Neuronal stem cell (in vitro differentiated cells): ENCODE measurements at regions not wholly inside any gene's neighbourhood (a gene's known extent, or its start where the extent isn't known, plus 50 kb on each side); places are given as distances from the start of the nearest gene placed in this dataset.
"Not testable (repeated sequence)": the region's sequence is repeated elsewhere in the genome, so short reads cannot be mapped to it uniquely, and the experiment has no call there.

Experiments
- DNase-seq: peaks from one replicate; pipeline ENCODE4 v3.0.0-alpha.2; 2013; ENCODE audit warnings: low spot score
- H2AFZ ChIP-seq: one replicate; pipeline ENCODE4 v1.6.1; 2013; ENCODE audit warnings: mild to moderate bottlenecking, low read length, inconsistent platforms
- H2AK5ac ChIP-seq: 2 replicates; pipeline ENCODE4 v1.6.1; 2013; ENCODE audit warnings: low read depth, mild to moderate bottlenecking, inconsistent platforms, low read length, moderate library complexity, mixed read lengths
- H2BK120ac ChIP-seq: 2 replicates; pipeline ENCODE4 v1.6.1; 2013; ENCODE audit warnings: low read depth, mild to moderate bottlenecking, inconsistent platforms, low read length, moderate library complexity, mixed read lengths
- H2BK12ac ChIP-seq: one replicate; pipeline ENCODE4 v1.6.1; 2013; ENCODE audit warnings: low read length, inconsistent platforms
- H2BK15ac ChIP-seq: 2 replicates; pipeline ENCODE4 v1.6.1; 2013; ENCODE audit warnings: mild to moderate bottlenecking, low read length, inconsistent platforms, mixed read lengths
- H2BK5ac ChIP-seq: one replicate; pipeline ENCODE4 v1.6.1; 2013; ENCODE audit warnings: inconsistent platforms, mild to moderate bottlenecking, low read length, moderate library complexity
- H3K14ac ChIP-seq: one replicate; pipeline ENCODE4 v1.6.1; 2013; ENCODE audit warnings: low read length, inconsistent platforms
- H3K18ac ChIP-seq: 2 replicates; pipeline ENCODE4 v1.6.1; 2013; ENCODE audit warnings: low read length, inconsistent platforms
- H3K23ac ChIP-seq: 2 replicates; pipeline ENCODE4 v1.6.1; 2013; ENCODE audit warnings: low read depth, mild to moderate bottlenecking, mixed read lengths, low read length, inconsistent platforms; ENCODE audit not compliant: poor library complexity
- H3K27ac ChIP-seq: replicated peaks from 3 replicates; pipeline ENCODE4 v1.5.1; 2013; ENCODE audit warnings: low read length, inconsistent platforms
- H3K27me3 ChIP-seq, 3 experiments: 2 replicates each; pipeline ENCODE4 v1.6.1; 2013; ENCODE audit warnings: low read length in 3 of 3, mild to moderate bottlenecking in 2 of 3, inconsistent platforms in 1 of 3, low read depth in 1 of 3, mixed read lengths in 1 of 3, moderate library complexity in 1 of 3; ENCODE audit not compliant: control insufficient read depth in 3 of 3, insufficient read depth in 3 of 3
- H3K36me3 ChIP-seq, 2 donors: replicated peaks in 1 of 2; 2 replicates each; pipeline ENCODE4 v1.6.1; 2013; ENCODE audit warnings: low read length in 2 of 2; ENCODE audit not compliant: control insufficient read depth in 2 of 2, insufficient read depth in 2 of 2
- H3K4ac ChIP-seq: 2 replicates; pipeline ENCODE4 v1.6.1; 2013; ENCODE audit warnings: inconsistent platforms, mild to moderate bottlenecking, low read length, moderate library complexity
- H3K4me1 ChIP-seq, 2 donors: 1 replicate in 1 of 2; 2 replicates in 1 of 2; pipeline ENCODE4 v1.6.1; 2013; ENCODE audit warnings: low read length in 2 of 2, low read depth in 1 of 2; ENCODE audit not compliant: control insufficient read depth in 2 of 2, insufficient read depth in 1 of 2
- H3K4me2 ChIP-seq: one replicate; pipeline ENCODE4 v1.6.1; 2013; ENCODE audit warnings: mild to moderate bottlenecking, low read length, inconsistent platforms; ENCODE audit not compliant: insufficient read depth, poor library complexity, severe bottlenecking
- H3K4me3 ChIP-seq, 2 donors: 2 replicates each; pipeline ENCODE4 v1.5.1; 2013; ENCODE audit warnings: low read length in 2 of 2, mild to moderate bottlenecking in 2 of 2, inconsistent platforms in 1 of 2, moderate library complexity in 1 of 2
- H3K79me1 ChIP-seq: one replicate; pipeline ENCODE4 v1.6.1; 2013; ENCODE audit warnings: low read depth, mild to moderate bottlenecking, inconsistent platforms, low read length, moderate library complexity
- H3K9ac ChIP-seq: one replicate; pipeline ENCODE4 v1.6.1; 2013; ENCODE audit warnings: mild to moderate bottlenecking, low read depth, low read length, inconsistent platforms; ENCODE audit not compliant: poor library complexity
- H3K9me3 ChIP-seq, 2 donors: replicated peaks in 1 of 2; 2 replicates each; pipeline versions ENCODE3 to v1.6.1; 2013; ENCODE audit warnings: low read length in 2 of 2, mild to moderate bottlenecking in 2 of 2, inconsistent platforms in 1 of 2, low read depth in 1 of 2, mixed read lengths in 1 of 2, moderate library complexity in 1 of 2; ENCODE audit not compliant: control insufficient read depth in 2 of 2, insufficient read depth in 1 of 2
- H4K8ac ChIP-seq: one replicate; pipeline ENCODE4 v1.6.1; 2013; ENCODE audit warnings: low read depth, mild to moderate bottlenecking, inconsistent platforms, low read length, moderate library complexity
- H4K91ac ChIP-seq: one replicate; pipeline ENCODE4 v1.6.1; 2013; ENCODE audit warnings: low read length, low read depth, mild to moderate bottlenecking, inconsistent platforms; ENCODE audit not compliant: poor library complexity
- WGBS, 2 donors: extraction: QIAGEN DNeasy Blood & Tissue Kit; methylation state at CpG; one replicate each; pipeline ENCODE4 v1.1.7; 2013; ENCODE audit warnings: missing lambda C conversion rate in 2 of 2, mixed read lengths in 1 of 2; ENCODE audit not compliant: insufficient read length in 2 of 2, insufficient replicate concordance in 1 of 2; ENCODE audit errors: extremely low coverage in 2 of 2; 5-methylcytosine and 5-hydroxymethylcytosine counted together

DNA sequence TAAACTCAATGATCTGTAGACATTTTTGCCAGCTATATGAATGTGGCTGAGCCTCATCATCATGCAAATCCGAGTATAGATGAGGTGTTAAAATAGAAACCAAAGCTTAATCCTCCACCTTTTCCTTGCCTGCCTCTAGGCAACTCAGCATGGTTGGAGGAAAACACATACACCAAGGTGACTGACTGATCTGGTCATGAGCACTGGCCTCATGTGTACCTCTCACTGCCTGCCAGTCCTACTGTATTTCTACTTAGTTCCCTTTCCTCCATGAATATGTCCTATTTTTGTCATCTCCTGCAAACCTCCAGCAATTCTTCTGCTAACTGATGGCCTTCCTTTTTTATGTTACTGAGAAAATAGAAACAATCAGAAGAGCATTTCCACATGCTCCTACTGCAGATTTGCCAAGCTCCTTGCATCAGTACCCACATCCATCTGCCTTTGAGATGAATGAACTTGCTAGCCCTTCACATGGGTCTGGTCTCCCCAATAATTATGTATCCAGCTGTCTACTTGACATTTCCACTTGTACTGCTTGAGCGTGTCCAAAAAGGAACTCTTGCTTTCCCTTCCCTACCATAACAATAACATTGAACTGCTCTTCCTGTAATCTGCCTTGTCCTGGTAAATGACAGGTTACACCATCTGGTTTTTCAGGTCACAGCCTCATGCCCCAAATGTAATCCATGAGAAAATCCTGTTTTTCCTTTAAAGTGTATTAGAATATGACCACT lies 90.1 kb upstream of the GARIN1A start:
- H3K4me3 ChIP-seq, H3K4ac ChIP-seq, H2AFZ ChIP-seq, H3K9me3 ChIP-seq, H3K4me2 ChIP-seq, H3K23ac ChIP-seq, H2BK12ac ChIP-seq, H2BK120ac ChIP-seq, H3K4me1 ChIP-seq, H3K79me1 ChIP-seq, H3K18ac ChIP-seq, H2BK15ac ChIP-seq, DNase-seq, H3K27ac ChIP-seq, H2BK5ac ChIP-seq, H3K9ac ChIP-seq, H4K8ac ChIP-seq, H3K14ac ChIP-seq, H2AK5ac ChIP-seq, H4K91ac ChIP-seq, H3K27me3 ChIP-seq: not testable (repeated sequence)
- no CpG with 5 or more reads among the region's 2 CpGs for WGBS, 2 donors
- H3K36me3 ChIP-seq = peaks cover 0 to 57% of the 10 kb centered on the region in 2 donors

DNA sequence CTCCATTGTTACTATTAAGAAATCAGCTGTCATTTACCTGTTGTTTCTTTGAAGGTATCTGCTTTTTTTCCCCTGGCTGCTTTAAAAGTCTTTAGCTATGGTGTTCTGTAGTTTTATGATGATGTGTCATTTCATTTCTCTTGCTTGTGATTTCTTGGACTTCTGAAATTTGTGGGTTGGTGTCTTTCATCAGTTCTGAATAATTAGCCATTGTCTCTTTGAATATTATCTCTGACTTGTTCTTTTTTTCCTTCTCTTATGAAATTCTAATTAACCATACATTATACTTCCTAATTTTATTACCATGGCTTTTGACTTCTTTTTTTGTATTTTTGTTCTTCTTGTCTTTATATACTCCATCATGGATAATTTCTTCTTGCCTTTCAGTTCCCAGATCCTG lies 85.4 kb upstream of the GARIN1A start:
- not testable (repeated sequence) for H3K9me3 ChIP-seq, H2BK12ac ChIP-seq, H3K4me1 ChIP-seq, H3K23ac ChIP-seq, H4K8ac ChIP-seq, H3K27me3 ChIP-seq, H3K9ac ChIP-seq, H2BK120ac ChIP-seq, H4K91ac ChIP-seq, H3K4ac ChIP-seq, H3K4me2 ChIP-seq, H2BK15ac ChIP-seq, H3K14ac ChIP-seq, H3K18ac ChIP-seq, H3K27ac ChIP-seq, H2BK5ac ChIP-seq, H2AFZ ChIP-seq, H3K79me1 ChIP-seq, H3K4me3 ChIP-seq, DNase-seq, H2AK5ac ChIP-seq
- peaks cover under 1 to 52% of the 10 kb centered on the region in 2 donors for H3K36me3 ChIP-seq

DNA sequence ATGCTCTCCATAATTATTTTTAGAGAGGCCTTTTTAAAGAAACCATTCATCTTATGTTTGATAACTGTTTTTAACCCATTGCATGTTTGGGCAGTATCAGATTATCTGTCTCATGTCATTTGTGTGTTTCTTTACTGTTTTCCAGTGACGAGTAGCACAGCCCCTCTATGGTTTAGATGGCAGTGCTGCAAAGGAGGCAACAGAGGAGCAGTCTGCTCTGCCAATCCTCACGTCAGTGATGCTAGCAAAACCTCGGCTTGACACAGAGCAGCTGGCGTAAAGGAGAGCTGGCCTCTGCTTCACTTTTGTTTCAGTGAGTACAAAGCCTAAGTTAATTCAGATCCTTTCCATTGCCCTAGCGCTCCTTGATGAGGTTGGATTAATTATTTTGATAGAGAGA lies 80.4 kb upstream of the GARIN1A start:
- no peak overlapping the region for H2BK12ac ChIP-seq
- no peak overlapping the region for H2BK120ac ChIP-seq
- no peak overlapping the region for H3K18ac ChIP-seq
- no peak overlapping the region for H2AFZ ChIP-seq
- H4K91ac ChIP-seq = no peak overlapping the region
- H4K8ac ChIP-seq = no peak overlapping the region
- H3K27me3 ChIP-seq = no peaks in the 10 kb centered on the region
- H3K23ac ChIP-seq = no peak overlapping the region
- H3K4me1 ChIP-seq = no peaks in the 10 kb centered on the region
- peaks cover 1% of the 10 kb centered on the region for H3K79me1 ChIP-seq
- no peak for DNase-seq
- H3K4me3 ChIP-seq = no peak overlapping the region
- no peak overlapping the region for H2BK15ac ChIP-seq
- H3K4ac ChIP-seq = no peak overlapping the region
- no peak overlapping the region for H3K4me2 ChIP-seq
- H3K36me3 ChIP-seq = peaks cover 8 to 58% of the 10 kb centered on the region in 2 donors
- H2BK5ac ChIP-seq = no peak overlapping the region
- no peak overlapping the region for H3K27ac ChIP-seq
- H3K9ac ChIP-seq = no peak overlapping the region
- H3K9me3 ChIP-seq = no peaks in the 10 kb centered on the region
- no CpG with 5 or more reads among the region's 5 CpGs for WGBS, 2 donors
- no peak overlapping the region for H2AK5ac ChIP-seq
- H3K14ac ChIP-seq = no peak overlapping the region

DNA sequence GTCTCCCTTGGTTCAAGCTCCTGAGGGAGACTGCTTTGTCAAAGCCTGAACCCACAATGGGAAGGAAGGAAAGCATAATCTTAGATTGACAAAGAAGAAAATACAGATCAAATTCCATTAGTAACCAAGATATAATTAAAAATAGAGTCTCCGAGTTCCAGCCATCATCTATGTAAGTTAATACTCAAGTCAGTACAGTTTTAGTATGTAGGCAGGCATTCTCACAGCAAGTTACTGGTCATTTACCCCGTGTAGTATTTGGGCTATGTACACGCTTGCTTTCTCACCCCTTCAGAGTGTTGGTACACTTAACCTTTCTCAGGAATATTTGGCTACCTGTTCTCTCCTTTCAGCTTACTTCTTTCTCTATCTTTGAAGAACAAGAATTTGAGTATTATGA lies 79.9 kb upstream of the GARIN1A start:
- not testable (repeated sequence) for H3K18ac ChIP-seq, H3K4me1 ChIP-seq, H3K27me3 ChIP-seq, H3K14ac ChIP-seq, H3K9ac ChIP-seq, H3K4me3 ChIP-seq, H2BK15ac ChIP-seq, H2BK5ac ChIP-seq, H3K23ac ChIP-seq, H2AK5ac ChIP-seq, H2BK120ac ChIP-seq, H3K9me3 ChIP-seq, H2AFZ ChIP-seq, H3K4me2 ChIP-seq, H3K4ac ChIP-seq, H2BK12ac ChIP-seq, H4K8ac ChIP-seq, H3K79me1 ChIP-seq, H3K27ac ChIP-seq, H4K91ac ChIP-seq, DNase-seq
- H3K36me3 ChIP-seq = peaks cover 8 to 62% of the 10 kb centered on the region in 2 donors
- no CpG with 5 or more reads among the region's 3 CpGs for WGBS, 2 donors
